ENCODE measurements at regions not wholly inside any gene's neighbourhood (a gene's known extent, or its start where the extent isn't known, plus 50 kb on each side); places are given as distances from the start of the nearest gene placed in this dataset.

- TF ChIP-seq ZNF407 (IDR thresholded peaks at IDR 0.05; ENCODE audit: low read depth) (no peak), NEUROD1 (IDR thresholded peaks at IDR 0.05; ENCODE audit: borderline replicate concordance, low read depth, low read length, partially characterized antibody) (no peak)
- TF ChIP-seq, protein P1, sequence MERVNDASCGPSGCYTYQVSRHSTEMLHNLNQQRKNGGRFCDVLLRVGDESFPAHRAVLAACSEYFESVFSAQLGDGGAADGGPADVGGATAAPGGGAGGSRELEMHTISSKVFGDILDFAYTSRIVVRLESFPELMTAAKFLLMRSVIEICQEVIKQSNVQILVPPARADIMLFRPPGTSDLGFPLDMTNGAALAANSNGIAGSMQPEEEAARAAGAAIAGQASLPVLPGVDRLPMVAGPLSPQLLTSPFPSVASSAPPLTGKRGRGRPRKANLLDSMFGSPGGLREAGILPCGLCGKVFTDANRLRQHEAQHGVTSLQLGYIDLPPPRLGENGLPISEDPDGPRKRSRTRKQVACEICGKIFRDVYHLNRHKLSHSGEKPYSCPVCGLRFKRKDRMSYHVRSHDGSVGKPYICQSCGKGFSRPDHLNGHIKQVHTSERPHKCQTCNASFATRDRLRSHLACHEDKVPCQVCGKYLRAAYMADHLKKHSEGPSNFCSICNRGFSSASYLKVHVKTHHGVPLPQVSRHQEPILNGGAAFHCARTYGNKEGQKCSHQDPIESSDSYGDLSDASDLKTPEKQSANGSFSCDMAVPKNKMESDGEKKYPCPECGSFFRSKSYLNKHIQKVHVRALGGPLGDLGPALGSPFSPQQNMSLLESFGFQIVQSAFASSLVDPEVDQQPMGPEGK (CRISPR knock-in tag; IDR thresholded peaks at IDR 0.05; ENCODE audit: borderline replicate concordance), result no peak
- TF ChIP-seq, protein P2, sequence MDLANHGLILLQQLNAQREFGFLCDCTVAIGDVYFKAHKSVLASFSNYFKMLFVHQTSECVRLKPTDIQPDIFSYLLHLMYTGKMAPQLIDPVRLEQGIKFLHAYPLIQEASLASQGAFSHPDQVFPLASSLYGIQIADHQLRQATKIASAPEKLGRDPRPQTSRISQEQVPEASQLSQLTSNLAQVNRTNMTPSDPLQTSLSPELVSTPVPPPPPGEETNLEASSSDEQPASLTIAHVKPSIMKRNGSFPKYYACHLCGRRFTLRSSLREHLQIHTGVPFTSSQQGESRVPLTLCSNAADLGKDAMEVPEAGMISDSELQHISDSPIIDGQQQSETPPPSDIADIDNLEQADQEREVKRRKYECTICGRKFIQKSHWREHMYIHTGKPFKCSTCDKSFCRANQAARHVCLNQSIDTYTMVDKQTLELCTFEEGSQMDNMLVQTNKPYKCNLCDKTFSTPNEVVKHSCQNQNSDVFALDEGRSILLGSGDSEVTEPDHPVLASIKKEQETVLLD (IDR thresholded peaks at IDR 0.05), result no peak
Observed at GRCh38 chr5:24103451-24104023, 541.2 kb downstream of the CDH10 start (continued).
